GM12892 (cell line): ENCODE measurements at regions not wholly inside any gene's neighbourhood (a gene's known extent, or its start where the extent isn't known, plus 50 kb on each side); places are given as distances from the start of the nearest gene placed in this dataset.

Source experiments
- POLR2A ChIP-seq: IDR thresholded peaks from 2 replicates; pipeline ENCODE4 v1.6.1; 2011; ENCODE audit warnings: low read depth, low read length, control low read depth
- POLR2AphosphoS5 ChIP-seq: IDR thresholded peaks from 2 replicates; pipeline ENCODE4 v1.6.1; 2011; ENCODE audit warnings: low read depth, low read length, control low read depth

- TF ChIP-seq POLR2A (no peak), POLR2AphosphoS5 (no peak)
Observed at GRCh38 chr4:106677213-106677612, 308.6 kb upstream of the GIMD1 start.
